ENCODE measurements at regions not wholly inside any gene's neighbourhood (a gene's known extent, or its start where the extent isn't known, plus 50 kb on each side); places are given as distances from the start of the nearest gene placed in this dataset.
"Not testable (repeated sequence)": the region's sequence is repeated elsewhere in the genome, so short reads cannot be mapped to it uniquely, and the experiment has no call there.

- H3K4me3 ChIP-seq (replicated peaks; ENCODE audit: low read depth, low read length); DNase-seq (ENCODE audit: extremely low read depth, low read depth): not testable (repeated sequence)
Measured at GRCh38 chrX:107296184-107296583, 89.8 kb downstream of the DNAAF6 start.

- no peak for DNase-seq (ENCODE audit: extremely low read depth, low read depth)
- no peak overlapping the region for H3K4me3 ChIP-seq (replicated peaks; ENCODE audit: low read depth, low read length)
- TF ChIP-seq, protein P1, sequence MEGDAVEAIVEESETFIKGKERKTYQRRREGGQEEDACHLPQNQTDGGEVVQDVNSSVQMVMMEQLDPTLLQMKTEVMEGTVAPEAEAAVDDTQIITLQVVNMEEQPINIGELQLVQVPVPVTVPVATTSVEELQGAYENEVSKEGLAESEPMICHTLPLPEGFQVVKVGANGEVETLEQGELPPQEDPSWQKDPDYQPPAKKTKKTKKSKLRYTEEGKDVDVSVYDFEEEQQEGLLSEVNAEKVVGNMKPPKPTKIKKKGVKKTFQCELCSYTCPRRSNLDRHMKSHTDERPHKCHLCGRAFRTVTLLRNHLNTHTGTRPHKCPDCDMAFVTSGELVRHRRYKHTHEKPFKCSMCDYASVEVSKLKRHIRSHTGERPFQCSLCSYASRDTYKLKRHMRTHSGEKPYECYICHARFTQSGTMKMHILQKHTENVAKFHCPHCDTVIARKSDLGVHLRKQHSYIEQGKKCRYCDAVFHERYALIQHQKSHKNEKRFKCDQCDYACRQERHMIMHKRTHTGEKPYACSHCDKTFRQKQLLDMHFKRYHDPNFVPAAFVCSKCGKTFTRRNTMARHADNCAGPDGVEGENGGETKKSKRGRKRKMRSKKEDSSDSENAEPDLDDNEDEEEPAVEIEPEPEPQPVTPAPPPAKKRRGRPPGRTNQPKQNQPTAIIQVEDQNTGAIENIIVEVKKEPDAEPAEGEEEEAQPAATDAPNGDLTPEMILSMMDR (IDR thresholded peaks at IDR 0.05; ENCODE audit: low read depth, low read length, missing control alignments) = no peak
Measured at GRCh38 chrX:107298276-107298675, 91.9 kb downstream of the DNAAF6 start.

DNA sequence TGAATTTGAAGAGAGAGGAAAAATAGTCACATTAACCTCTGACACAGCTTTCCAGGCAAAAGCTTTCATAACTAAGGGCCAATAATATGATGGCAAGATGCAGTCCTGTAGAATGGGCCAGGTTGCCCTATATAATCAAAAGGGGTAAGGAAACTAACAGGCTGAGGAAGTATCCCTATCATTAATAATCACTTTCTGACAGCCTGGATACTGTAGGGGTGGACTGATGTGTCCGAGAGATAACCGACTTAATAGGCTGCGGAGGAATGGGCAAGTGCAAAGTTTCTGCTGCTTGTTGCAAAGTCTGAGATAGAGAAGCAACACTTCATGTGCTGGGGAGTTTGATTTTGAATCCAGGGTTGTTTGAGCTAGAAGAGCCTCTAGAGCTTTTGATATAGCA lies 94.8 kb downstream of the DNAAF6 start:
- DNase-seq (ENCODE audit: extremely low read depth, low read depth) = no peak
- TF ChIP-seq, protein P1 (IDR thresholded peaks at IDR 0.05; ENCODE audit: low read depth, low read length, missing control alignments) = no peak
- no peak overlapping the region for H3K4me3 ChIP-seq (replicated peaks; ENCODE audit: low read depth, low read length)

DNA sequence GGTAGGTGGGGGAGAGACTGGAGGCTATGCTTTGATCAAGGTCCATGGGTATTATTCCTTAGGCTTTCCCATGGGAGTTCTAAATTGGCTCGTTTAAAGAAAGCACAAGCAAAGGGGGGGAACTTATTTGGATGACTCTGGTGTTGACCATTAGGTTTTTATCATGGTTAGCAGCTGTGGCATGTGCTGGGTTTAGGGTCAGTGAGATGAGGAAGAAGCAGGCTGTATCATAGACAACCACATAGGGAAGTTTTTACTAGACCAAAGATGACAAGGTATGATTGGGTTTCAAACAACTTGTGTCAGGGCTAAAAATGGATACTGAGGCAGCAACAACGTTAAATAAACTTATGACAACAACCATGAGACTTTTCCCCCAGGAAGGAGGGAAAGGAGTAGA lies 97.7 kb downstream of the DNAAF6 start:
- no peak overlapping the region for H3K4me3 ChIP-seq (replicated peaks; ENCODE audit: low read depth, low read length)
- TF ChIP-seq, protein P1 (IDR thresholded peaks at IDR 0.05; ENCODE audit: low read depth, low read length, missing control alignments) = no peak
- no peak for DNase-seq (ENCODE audit: extremely low read depth, low read depth)

GRCh38 chrX:107323786-107324492 lies 117.5 kb downstream of the DNAAF6 start:
- no peak for DNase-seq (ENCODE audit: extremely low read depth, low read depth)
- no peak overlapping the region for H3K4me3 ChIP-seq (replicated peaks; ENCODE audit: low read depth, low read length)
- TF ChIP-seq, protein P1 (IDR thresholded peaks at IDR 0.05; ENCODE audit: low read depth, low read length, missing control alignments) = no peak

GRCh38 chrX:107324493-107325310 lies 118.3 kb downstream of the DNAAF6 start:
- H3K4me3 ChIP-seq (replicated peaks; ENCODE audit: low read depth, low read length) = no peak overlapping the region
- no peak for DNase-seq (ENCODE audit: extremely low read depth, low read depth)
- TF ChIP-seq, protein P1 (IDR thresholded peaks at IDR 0.05; ENCODE audit: low read depth, low read length, missing control alignments) = peak; percentile 13

GRCh38 chrX:107325467-107325866 lies 119.1 kb downstream of the DNAAF6 start:
- no peak overlapping the region for H3K4me3 ChIP-seq (replicated peaks; ENCODE audit: low read depth, low read length)
- DNase-seq (ENCODE audit: extremely low read depth, low read depth) = no peak
- TF ChIP-seq, protein P1 (IDR thresholded peaks at IDR 0.05; ENCODE audit: low read depth, low read length, missing control alignments) = no peak
